ACHN (cell line): ENCODE measurements at regions not wholly inside any gene's neighbourhood (a gene's known extent, or its start where the extent isn't known, plus 50 kb on each side); places are given as distances from the start of the nearest gene placed in this dataset.
"Not testable (repeated sequence)": the region's sequence is repeated elsewhere in the genome, so short reads cannot be mapped to it uniquely, and the experiment has no call there.

Source experiments
- DNase-seq: peaks from one replicate; pipeline ENCODE4 v3.0.0-alpha.2; 2015
- in situ Hi-C: cut with HindIII; loops from 2 replicates; pipeline ENCODE4 v1.10.0; 2017; ENCODE audit warnings: low sequenced_read_pairs, low pct_ligation_motif_present, low pct_unique_long_range_greater_than_20kb

GRCh38 chr9:129451089-129451656 lies 169.7 kb downstream of the C9orf50 start:
- no peak for DNase-seq
- in situ Hi-C loops = no loop called here

DNA sequence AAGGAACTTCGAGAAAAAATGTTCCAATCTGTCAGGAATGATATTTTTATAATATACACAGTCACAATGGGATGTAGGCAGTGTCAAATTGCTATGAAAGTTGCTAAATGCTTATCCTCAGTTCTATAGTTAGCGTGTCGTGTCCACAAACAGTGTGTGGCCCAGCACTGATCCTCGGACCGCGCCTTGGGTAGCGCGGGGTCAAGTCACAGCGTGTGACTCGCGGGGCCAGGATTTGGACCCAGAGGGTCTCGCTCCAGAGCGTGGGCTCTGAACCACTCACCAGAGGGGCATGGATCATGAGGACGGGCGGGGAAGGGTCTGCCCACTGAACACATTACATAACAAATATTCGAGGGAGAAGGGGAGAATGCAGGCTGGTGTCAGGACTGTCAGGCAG lies 171.8 kb downstream of the C9orf50 start:
- in situ Hi-C loops = no loop called here
- no peak for DNase-seq

DNA sequence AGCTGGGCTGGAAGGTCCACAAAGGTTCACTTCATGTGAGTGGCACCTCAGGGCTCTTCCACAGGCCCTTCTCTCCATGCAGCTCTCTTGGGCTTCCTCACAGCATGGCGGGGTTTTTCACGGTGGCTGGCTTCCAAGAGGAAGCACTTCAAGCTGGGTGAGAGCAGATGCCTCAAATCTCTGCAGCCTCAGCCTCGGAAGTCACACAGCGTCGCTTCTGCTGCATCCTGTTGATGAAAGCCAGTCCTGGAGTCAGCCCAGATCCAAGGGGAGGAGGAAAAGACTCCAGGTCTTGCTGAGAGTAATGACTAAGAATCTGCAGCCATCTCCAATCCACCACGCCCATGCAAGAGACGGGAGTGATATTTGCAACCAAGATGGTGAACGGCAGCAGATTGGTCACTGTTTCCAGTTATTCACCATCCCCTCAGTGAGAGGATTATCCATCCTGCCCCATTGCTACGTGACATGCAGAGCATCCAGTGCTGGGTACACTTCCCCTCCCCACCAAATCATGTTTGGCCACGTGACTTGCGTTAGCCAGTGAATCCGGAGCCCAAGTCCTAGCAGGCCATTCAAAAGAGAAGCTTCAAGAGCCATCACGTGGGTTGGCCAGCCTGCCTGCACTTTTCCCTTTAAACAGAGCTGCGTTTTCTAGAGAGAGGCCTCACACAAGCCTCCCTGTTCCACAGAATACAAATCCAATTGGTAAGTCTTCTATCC lies 173.9 kb downstream of the C9orf50 start:
- in situ Hi-C loops = no loop called here
- DNase-seq = no peak

DNA sequence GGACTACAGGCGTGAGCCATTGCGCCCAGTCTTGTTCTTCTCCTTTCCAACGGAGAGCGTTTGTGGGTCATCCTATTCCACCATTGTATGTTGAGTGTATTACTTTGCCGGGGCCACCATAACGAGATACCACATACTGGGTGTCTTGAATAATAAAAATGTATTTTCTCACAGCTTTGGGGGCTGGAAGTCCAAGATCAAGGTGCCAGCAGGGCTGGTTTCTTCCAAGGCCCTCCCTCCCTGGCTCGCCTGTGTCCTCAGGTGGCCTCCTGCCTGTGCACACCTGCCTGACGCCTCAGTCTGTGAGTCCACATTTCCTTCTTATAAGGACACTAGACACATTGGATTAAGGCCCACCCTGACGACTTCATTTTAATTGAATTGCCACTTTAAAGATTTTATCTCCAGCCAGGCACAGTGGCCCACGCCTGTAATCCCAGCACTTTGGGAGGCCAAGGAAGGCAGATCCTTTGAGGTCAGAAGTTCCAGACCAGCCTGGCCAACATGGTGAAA lies 175.1 kb downstream of the C9orf50 start:
- in situ Hi-C loops = no loop called here
- DNase-seq = no peak

GRCh38 chr9:129443515-129444164 lies 177.3 kb downstream of the C9orf50 start:
- in situ Hi-C loops, DNase-seq: not testable (repeated sequence)

GRCh38 chr9:129442803-129443511 lies 177.9 kb downstream of the C9orf50 start:
- in situ Hi-C loops = no loop called here
- DNase-seq = no peak

GRCh38 chr9:129441852-129442251 lies 179.0 kb downstream of the C9orf50 start:
- no peak for DNase-seq
- in situ Hi-C loops = no loop called here

- DNase-seq = no peak
- in situ Hi-C loops = no loop called here
Measured at GRCh38 chr9:129440435-129441186, 180.3 kb downstream of the C9orf50 start.

- DNase-seq = no peak
- in situ Hi-C loops = no loop called here
Measured at GRCh38 chr9:129439242-129439641, 181.7 kb downstream of the C9orf50 start.

DNA sequence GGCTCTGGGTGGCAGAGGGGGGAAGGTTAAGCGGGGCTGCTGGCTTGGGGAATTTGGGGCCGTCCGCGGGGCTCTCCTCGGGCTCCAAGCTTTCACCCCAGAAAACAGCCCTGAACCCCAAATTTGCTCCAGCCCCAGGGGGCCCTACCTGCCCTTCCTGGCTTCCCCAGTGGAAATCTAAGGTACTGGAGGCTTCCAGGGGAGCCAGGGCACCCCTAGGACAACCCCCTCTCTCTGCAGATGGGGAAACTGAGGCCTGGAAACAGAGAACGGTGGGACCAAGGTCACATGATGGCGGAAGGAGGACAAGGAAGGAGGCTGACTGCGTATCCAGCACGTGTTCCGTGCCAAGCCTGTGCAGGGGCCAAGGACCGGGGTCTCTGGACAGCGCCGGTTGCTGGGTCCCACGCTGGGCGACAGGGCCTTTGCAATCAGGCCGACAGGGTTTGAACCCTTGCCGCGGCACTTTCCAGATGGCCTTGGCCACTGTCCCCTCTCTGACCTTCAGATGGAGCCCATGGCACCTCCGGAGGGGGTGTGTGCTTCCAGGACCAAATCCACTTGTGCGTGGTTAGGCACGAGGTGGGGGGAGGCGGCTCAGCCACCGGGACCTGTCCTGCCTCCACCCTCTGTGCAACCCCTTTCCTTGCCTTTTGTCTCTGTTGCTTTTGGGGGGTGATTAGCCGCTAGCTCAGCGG lies 183.1 kb downstream of the C9orf50 start:
- no peak for DNase-seq
- in situ Hi-C loops = no loop called here

GRCh38 chr9:129436751-129437625 lies 183.9 kb downstream of the C9orf50 start:
- in situ Hi-C loops = no loop called here
- DNase-seq = peak; percentile 15

DNA sequence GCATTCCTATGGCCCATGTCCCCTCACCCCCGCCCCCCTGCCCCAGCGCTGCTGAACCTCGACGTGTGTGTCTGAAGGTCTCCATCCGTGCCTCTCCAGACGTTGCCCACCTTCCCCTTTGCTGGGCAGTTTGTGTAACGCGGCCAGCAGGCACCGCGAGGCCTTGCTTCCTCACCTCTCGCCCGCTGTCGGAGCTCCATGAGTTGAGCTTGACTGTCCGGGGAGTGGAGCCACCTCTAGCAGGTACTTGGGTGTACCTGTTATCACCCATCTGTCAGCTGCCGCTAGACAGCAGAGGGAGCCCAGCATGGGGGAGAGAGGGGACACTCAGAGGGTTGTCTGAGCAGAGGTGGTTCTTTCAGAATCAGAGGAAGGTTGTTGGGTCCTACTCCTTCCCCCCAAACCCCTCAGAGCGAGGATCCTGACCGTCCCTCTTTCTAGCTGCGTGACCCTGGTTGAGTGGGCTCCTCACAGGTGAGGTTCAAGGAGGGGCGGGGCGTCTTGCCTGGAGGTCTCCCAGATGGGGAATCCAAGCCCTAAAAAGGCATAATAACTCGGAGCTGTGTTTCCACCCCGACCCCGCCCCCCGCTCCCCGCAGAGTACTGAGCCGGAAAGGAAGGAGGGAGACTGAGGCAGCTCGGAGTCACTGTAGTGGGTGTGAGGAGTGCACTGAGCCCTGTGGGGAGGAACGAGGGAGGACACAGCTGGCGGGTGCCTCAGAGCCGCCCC lies 184.7 kb downstream of the C9orf50 start:
- in situ Hi-C loops = no loop called here
- no peak for DNase-seq

GRCh38 chr9:129435291-129435690 lies 185.6 kb downstream of the C9orf50 start:
- in situ Hi-C loops = no loop called here
- DNase-seq = no peak

DNA sequence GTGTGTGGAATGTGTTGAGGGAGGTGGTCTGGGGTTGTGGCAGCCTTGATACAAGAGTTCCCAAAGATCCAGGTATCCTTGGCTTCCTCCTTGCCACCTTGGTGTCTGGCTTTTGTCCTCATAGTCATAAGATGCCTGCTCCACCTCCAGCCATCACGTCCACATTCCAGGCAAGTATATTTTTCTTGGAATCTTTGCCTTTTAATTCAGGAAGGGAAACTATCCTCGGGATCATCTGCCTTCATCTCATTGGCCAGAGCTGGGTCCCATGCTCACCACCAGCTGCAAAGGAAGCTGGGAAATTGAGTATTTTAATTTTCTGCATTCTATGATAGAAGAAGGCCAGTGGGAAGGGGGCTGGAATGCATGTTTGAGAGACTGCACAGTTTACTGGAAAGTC lies 186.7 kb downstream of the C9orf50 start:
- in situ Hi-C loops = no loop called here
- DNase-seq = no peak

GRCh38 chr9:129432297-129433154 lies 188.4 kb downstream of the C9orf50 start:
- no peak for DNase-seq
- in situ Hi-C loops = no loop called here
